OCI-LY7 (cell line): ENCODE measurements at regions not wholly inside any gene's neighbourhood (a gene's known extent, or its start where the extent isn't known, plus 50 kb on each side); places are given as distances from the start of the nearest gene placed in this dataset.

Experiments used
- BruUV-seq: library from RNA; stranded (reverse); fragments of 400-500 nt; replicated peaks from 2 replicates; lab custom pipeline; 2021; lab: Mats Ljungman, UMichigan
- CTCF ChIA-PET: fragments of 300-600 bp; sonication (Branson Sonifier 250); formaldehyde crosslinking; loops from one replicate; lab custom pipeline; 2022; ENCODE audit warnings: antibody characterized with exemption; ENCODE audit not compliant: unreplicated experiment; lab: Charles Lee
- POLR2A ChIA-PET: fragments of 300-600 bp; sonication (Branson Sonifier 250); formaldehyde crosslinking; loops from one replicate; lab custom pipeline; 2022; ENCODE audit warnings: antibody characterized with exemption; lab: Charles Lee
- DNase-seq: peaks from one replicate; pipeline ENCODE4 v3.0.0-alpha.2; 2015; ENCODE audit warnings: low spot score
- H2AFZ ChIP-seq: fragments of 200-600 bp; sonication (generic), shearing (Covaris generic); 2 replicates; pipeline ENCODE4 v1.6.1; 2014; ENCODE audit warnings: mild to moderate bottlenecking, antibody characterized with exemption, low read length, moderate library complexity
- H3K27ac ChIP-seq: fragments of 200-600 bp; sonication (generic); 2 replicates; pipeline ENCODE4 v1.5.1; 2014; ENCODE audit warnings: mixed run types, low read depth, mild to moderate bottlenecking, moderate library complexity, low read length, inconsistent platforms; ENCODE audit not compliant: poor library complexity, severe bottlenecking
- H3K36me3 ChIP-seq: fragments of 200-600 bp; sonication (generic); 2 replicates; pipeline ENCODE4 v1.6.1; 2014; ENCODE audit warnings: mild to moderate bottlenecking, antibody characterized with exemption, low read length, moderate library complexity, mixed read lengths; ENCODE audit not compliant: insufficient read depth
- H3K4me1 ChIP-seq: fragments of 200-600 bp; sonication (generic); 2 replicates; pipeline ENCODE4 v1.5.1; 2014; ENCODE audit warnings: mild to moderate bottlenecking, low read length; ENCODE audit not compliant: insufficient read depth, poor library complexity, severe bottlenecking
- H3K4me2 ChIP-seq: fragments of 200-600 bp; sonication (generic); 2 replicates; pipeline ENCODE4 v1.6.1; 2014; ENCODE audit warnings: mild to moderate bottlenecking, low read length
- H3K4me3 ChIP-seq: fragments of 200-600 bp; sonication (generic); 2 replicates; pipeline ENCODE4 v1.5.1; 2014; ENCODE audit warnings: mild to moderate bottlenecking, low read depth, low read length; ENCODE audit not compliant: poor library complexity, severe bottlenecking
- H3K79me2 ChIP-seq: fragments of 200-600 bp; sonication (generic); 2 replicates; pipeline ENCODE4 v1.6.1; 2016; ENCODE audit warnings: low read depth, mild to moderate bottlenecking, low read length, moderate library complexity, mixed read lengths; ENCODE audit not compliant: insufficient read depth
- H3K9me2 ChIP-seq: fragments of 200-600 bp; sonication (generic); 2 replicates; pipeline ENCODE4 v1.6.1; 2016; ENCODE audit warnings: mild to moderate bottlenecking, low read length, mixed read lengths; ENCODE audit not compliant: insufficient read depth
- H3K9me3 ChIP-seq: fragments of 200-600 bp; sonication (generic); 2 replicates; pipeline ENCODE4 v1.6.1; 2014; ENCODE audit warnings: mild to moderate bottlenecking, mixed run types, low read length, mixed read lengths
- H4K20me1 ChIP-seq: fragments of 200-600 bp; sonication (generic); 2 replicates; pipeline ENCODE4 v1.6.1; 2014; ENCODE audit warnings: mild to moderate bottlenecking, antibody characterized with exemption, low read length, moderate library complexity, mixed read lengths; ENCODE audit not compliant: insufficient read depth
- EZH2phosphoT487 ChIP-seq: fragments of 200-600 bp; sonication (generic); IDR thresholded peaks from 2 replicates; pipeline ENCODE4 v1.6.1; 2018; ENCODE audit warnings: low read depth, borderline replicate concordance, mild to moderate bottlenecking, mixed run types, antibody characterized with exemption, low read length, moderate library complexity, mixed read lengths
- intact Hi-C: fragments of 100-400 bp; cut with micrococcal nuclease; formaldehyde crosslinking; loops from one replicate; pipeline ENCODE4 v1.10.0; 2022; ENCODE audit not compliant: unreplicated experiment
- TF ChIP-seq, protein P1 (sequence below): fragments of 200-600 bp; sonication (generic); conservative IDR thresholded peaks from 2 replicates; pipeline ENCODE4 v1.5.1; 2014; ENCODE audit warnings: mild to moderate bottlenecking, antibody characterized with exemption, low read length, moderate library complexity, mixed read lengths

DNA sequence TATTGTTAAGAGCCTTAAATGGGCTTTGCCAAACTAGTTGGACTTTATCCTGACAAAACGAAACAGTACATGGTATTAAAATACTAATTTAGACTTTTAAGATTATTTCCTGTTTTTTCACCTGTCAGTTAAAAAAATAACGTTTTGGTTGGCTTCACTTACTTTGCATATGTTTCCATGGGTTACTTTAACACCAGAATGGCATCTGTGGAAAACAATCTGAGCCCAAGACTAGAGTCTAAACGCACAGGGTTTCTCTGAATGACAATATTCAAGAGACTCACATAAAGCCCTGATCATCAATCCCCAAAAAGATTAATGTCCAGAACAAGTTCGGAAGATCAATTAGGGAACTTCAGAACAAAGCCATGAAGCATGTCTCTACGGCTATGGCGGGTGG lies 888.0 kb downstream of the EPHA4 start:
- Histone ChIP-seq H3K36me3 (no peaks in the 10 kb centered on the region), H3K27ac (no peak overlapping the region), H3K4me1 (no peaks in the 10 kb centered on the region), H3K4me3 (no peak overlapping the region), H4K20me1 (no peaks in the 10 kb centered on the region), H3K4me2 (no peak overlapping the region), H3K9me3 (no peaks in the 10 kb centered on the region), H3K79me2 (no peaks in the 10 kb centered on the region), H3K9me2 (no peaks in the 10 kb centered on the region), H2AFZ (no peak overlapping the region)
- no peak for DNase-seq
- no peak for TF ChIP-seq EZH2phosphoT487
- TF ChIP-seq, protein P1, sequence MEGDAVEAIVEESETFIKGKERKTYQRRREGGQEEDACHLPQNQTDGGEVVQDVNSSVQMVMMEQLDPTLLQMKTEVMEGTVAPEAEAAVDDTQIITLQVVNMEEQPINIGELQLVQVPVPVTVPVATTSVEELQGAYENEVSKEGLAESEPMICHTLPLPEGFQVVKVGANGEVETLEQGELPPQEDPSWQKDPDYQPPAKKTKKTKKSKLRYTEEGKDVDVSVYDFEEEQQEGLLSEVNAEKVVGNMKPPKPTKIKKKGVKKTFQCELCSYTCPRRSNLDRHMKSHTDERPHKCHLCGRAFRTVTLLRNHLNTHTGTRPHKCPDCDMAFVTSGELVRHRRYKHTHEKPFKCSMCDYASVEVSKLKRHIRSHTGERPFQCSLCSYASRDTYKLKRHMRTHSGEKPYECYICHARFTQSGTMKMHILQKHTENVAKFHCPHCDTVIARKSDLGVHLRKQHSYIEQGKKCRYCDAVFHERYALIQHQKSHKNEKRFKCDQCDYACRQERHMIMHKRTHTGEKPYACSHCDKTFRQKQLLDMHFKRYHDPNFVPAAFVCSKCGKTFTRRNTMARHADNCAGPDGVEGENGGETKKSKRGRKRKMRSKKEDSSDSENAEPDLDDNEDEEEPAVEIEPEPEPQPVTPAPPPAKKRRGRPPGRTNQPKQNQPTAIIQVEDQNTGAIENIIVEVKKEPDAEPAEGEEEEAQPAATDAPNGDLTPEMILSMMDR = no peak
- intact Hi-C loops = loop anchor here (10.0 kb wide), 1 partner anchor 949 kb away; no protein-coding TSS in a partner anchor
- ChIA-PET CTCF (no interaction called here), POLR2A (no interaction called here)
- no TSS peak for BruUV-seq

DNA sequence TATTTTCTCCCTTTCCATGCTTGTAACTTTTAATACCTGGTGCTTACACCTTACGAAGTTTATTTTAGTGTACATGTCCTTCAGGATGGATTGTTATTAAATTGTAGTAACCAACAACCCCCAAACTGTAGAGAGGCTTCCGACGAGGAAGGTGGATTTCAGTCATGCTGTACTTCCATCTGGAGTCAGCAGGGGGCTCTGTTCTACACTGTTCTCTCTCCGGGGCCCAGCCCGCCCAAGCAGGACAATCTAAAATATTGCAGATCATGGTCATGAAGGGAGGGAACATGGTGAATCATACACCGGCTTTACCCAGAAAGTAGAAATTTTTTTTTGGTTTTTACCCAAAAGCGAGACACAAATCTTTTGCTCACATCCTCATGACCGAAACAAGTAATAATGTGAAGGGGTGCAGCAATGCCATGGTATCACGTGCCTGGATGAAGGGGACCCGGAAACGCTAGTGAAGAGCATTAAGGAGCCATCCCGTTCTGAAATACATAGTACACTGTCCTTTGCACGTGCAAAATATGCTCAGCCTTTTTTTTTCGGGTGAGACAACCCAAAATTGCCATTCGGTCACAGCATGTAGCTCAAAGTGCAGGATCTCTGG lies 884.8 kb downstream of the EPHA4 start:
- no peaks in the 10 kb centered on the region for H3K9me2 ChIP-seq
- TF ChIP-seq EZH2phosphoT487 = no peak
- TF ChIP-seq, protein P1 = peak; percentile 92
- H3K9me3 ChIP-seq = no peaks in the 10 kb centered on the region

DNA sequence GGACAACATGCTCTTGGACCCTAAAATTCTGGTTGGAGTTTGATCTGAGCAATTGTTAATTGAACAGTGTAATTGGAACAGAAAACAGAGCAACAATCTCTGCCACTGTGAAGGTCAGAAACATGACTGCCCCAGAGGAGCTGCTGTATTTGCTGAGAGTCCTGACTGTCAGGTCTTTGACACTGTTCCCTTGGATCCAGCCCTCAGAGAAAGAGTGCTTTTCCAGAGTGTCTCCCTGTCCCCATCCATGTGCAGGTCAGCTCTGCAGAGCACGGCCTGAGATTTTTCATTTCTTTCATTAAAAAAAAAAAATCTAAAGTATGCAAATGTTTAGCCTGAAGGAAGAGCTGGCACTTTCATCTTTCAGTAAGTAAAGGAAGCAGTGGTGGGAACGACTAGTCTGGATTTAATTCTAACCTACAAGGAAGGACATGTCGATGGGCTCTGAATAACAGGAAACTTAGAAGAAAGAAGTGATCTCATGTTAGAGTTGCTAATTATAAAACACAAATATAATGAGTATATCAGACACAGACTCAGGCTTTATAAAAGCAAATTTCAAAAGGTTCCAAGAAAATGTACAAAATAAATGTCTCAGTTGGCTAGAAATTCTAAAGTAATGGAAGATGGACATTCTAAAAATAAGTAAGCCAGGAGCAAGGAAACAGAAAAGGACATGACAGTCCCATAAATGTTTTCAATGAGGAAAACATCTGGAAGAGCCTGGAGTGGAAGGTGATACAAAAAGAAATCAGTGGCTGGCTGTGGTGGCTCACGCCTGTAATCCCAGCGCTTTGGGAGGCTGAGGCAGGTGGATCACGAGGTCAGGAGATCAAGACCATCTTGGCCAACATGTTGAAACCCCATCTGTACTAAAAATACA lies 876.5 kb downstream of the EPHA4 start:
- Histone ChIP-seq H3K36me3 (no peaks in the 10 kb centered on the region), H3K4me3 (no peak overlapping the region), H3K9me3 (no peaks in the 10 kb centered on the region), H2AFZ (no peak overlapping the region), H3K4me2 (no peak overlapping the region), H3K27ac (no peak overlapping the region), H3K79me2 (no peaks in the 10 kb centered on the region), H4K20me1 (no peaks in the 10 kb centered on the region), H3K9me2 (no peaks in the 10 kb centered on the region), H3K4me1 (no peaks in the 10 kb centered on the region)
- POLR2A ChIA-PET = no interaction called here
- intact Hi-C loops = no loop called here
- CTCF ChIA-PET = no interaction called here
- no peak for DNase-seq
- TF ChIP-seq, protein P1 = no peak
- TF ChIP-seq EZH2phosphoT487 = no peak
- no TSS peak for BruUV-seq

More for the DNA sequence above, 884.8 kb downstream of the EPHA4 start:
- intact Hi-C loops = loop anchor here (1.0 to 10.0 kb wide), 3 partner anchors 886 to 1280 kb away; no protein-coding TSS in a partner anchor
- DNase-seq = peak; percentile 51
- ChIA-PET POLR2A (no interaction called here), CTCF (no interaction called here)
- Histone ChIP-seq H3K27ac (no peak overlapping the region), H3K79me2 (no peaks in the 10 kb centered on the region), H3K4me1 (no peaks in the 10 kb centered on the region), H3K4me3 (no peak overlapping the region), H2AFZ (no peak overlapping the region), H3K36me3 (no peaks in the 10 kb centered on the region), H4K20me1 (no peaks in the 10 kb centered on the region), H3K4me2 (no peak overlapping the region)
- no TSS peak for BruUV-seq
